ENCODE measurements at regions not wholly inside any gene's neighbourhood (a gene's known extent, or its start where the extent isn't known, plus 50 kb on each side); places are given as distances from the start of the nearest gene placed in this dataset.

- TF ChIP-seq, protein P1, sequence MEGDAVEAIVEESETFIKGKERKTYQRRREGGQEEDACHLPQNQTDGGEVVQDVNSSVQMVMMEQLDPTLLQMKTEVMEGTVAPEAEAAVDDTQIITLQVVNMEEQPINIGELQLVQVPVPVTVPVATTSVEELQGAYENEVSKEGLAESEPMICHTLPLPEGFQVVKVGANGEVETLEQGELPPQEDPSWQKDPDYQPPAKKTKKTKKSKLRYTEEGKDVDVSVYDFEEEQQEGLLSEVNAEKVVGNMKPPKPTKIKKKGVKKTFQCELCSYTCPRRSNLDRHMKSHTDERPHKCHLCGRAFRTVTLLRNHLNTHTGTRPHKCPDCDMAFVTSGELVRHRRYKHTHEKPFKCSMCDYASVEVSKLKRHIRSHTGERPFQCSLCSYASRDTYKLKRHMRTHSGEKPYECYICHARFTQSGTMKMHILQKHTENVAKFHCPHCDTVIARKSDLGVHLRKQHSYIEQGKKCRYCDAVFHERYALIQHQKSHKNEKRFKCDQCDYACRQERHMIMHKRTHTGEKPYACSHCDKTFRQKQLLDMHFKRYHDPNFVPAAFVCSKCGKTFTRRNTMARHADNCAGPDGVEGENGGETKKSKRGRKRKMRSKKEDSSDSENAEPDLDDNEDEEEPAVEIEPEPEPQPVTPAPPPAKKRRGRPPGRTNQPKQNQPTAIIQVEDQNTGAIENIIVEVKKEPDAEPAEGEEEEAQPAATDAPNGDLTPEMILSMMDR (IDR thresholded peaks at IDR 0.05; ENCODE audit: borderline replicate concordance, extremely low read depth, low read length, poor library complexity, severe bottlenecking) = no peak
- no peak for TF ChIP-seq EZH2 (IDR thresholded peaks at IDR 0.05; ENCODE audit: borderline replicate concordance, low read depth, low read length, severe bottlenecking)
Measured at GRCh38 chr2:120560330-120560729, 175.3 kb upstream of the GLI2 start.
